Osteoblast (primary cell): ENCODE measurements at regions not wholly inside any gene's neighbourhood (a gene's known extent, or its start where the extent isn't known, plus 50 kb on each side); places are given as distances from the start of the nearest gene placed in this dataset.

Source experiments
- DNase-seq: peaks from one replicate; pipeline ENCODE4 v3.0.0; 2011; ENCODE audit warnings: low spot score, mixed read lengths; ENCODE audit not compliant: insufficient read length; ENCODE audit errors: missing footprints
- H2AFZ ChIP-seq: 2 replicates; pipeline ENCODE4 v1.6.0; 2011; ENCODE audit warnings: mild to moderate bottlenecking, low read length
- H3K27ac ChIP-seq: 2 replicates; pipeline ENCODE4 v1.5.1; 2011; ENCODE audit warnings: mild to moderate bottlenecking, low read depth, low read length, moderate library complexity
- H3K27me3 ChIP-seq: 2 replicates; pipeline ENCODE4 v1.6.0; 2012; ENCODE audit warnings: mild to moderate bottlenecking, control low read depth, inconsistent platforms, low read length, moderate library complexity; ENCODE audit not compliant: insufficient read depth
- H3K36me3 ChIP-seq: 2 replicates; pipeline ENCODE4 v1.5.1; 2011; ENCODE audit warnings: mild to moderate bottlenecking, low read length, control low read depth, moderate library complexity; ENCODE audit not compliant: insufficient read depth
- H3K4me1 ChIP-seq: 2 replicates; pipeline ENCODE4 v1.5.1; 2011; ENCODE audit warnings: mild to moderate bottlenecking, low read length, control low read depth, moderate library complexity; ENCODE audit not compliant: insufficient read depth
- H3K4me2 ChIP-seq: 2 replicates; pipeline ENCODE4 v1.6.0; 2011; ENCODE audit warnings: mild to moderate bottlenecking, low read length; ENCODE audit not compliant: insufficient read depth
- H3K4me3 ChIP-seq: fragments of 200-600 bp; sonication (generic); 3 replicates; pipeline ENCODE4 v1.5.1; 2012; ENCODE audit warnings: mild to moderate bottlenecking, low read length, inconsistent platforms; ENCODE audit not compliant: insufficient read depth
- H3K79me2 ChIP-seq: 2 replicates; pipeline ENCODE4 v1.6.0; 2012; ENCODE audit warnings: mild to moderate bottlenecking, low read length, control low read depth, inconsistent platforms; ENCODE audit not compliant: insufficient read depth
- H3K9me3 ChIP-seq: 2 replicates; pipeline ENCODE4 v1.5.1; 2011; ENCODE audit warnings: low read depth, low read length, control low read depth
- H4K20me1 ChIP-seq: 2 replicates; pipeline ENCODE4 v1.6.0; 2012; ENCODE audit warnings: mild to moderate bottlenecking, low read length, control low read depth; ENCODE audit not compliant: insufficient read depth
- CTCF ChIP-seq: IDR thresholded peaks from 2 replicates; pipeline ENCODE4 v1.5.1; 2011; ENCODE audit warnings: mild to moderate bottlenecking, low read depth, low read length, moderate library complexity; ENCODE audit errors: extremely low read depth

GRCh38 chr22:48305726-48306235, 1521.9 kb downstream of the BRD1 start:
- no peak for DNase-seq
- Histone ChIP-seq H2AFZ (no peak overlapping the region), H3K9me3 (no peaks in the 10 kb centered on the region), H4K20me1 (no peaks in the 10 kb centered on the region), H3K36me3 (no peaks in the 10 kb centered on the region), H3K4me2 (no peak overlapping the region), H3K4me1 (no peaks in the 10 kb centered on the region), H3K4me3 (no peak overlapping the region), H3K79me2 (no peaks in the 10 kb centered on the region), H3K27me3 (no peaks in the 10 kb centered on the region), H3K27ac (no peak overlapping the region)
- TF ChIP-seq CTCF = no peak

GRCh38 chr22:48303369-48303725, 1524.3 kb downstream of the BRD1 start:
- Histone ChIP-seq H3K36me3 (no peaks in the 10 kb centered on the region), H3K27me3 (no peaks in the 10 kb centered on the region), H3K4me3 (no peak overlapping the region), H3K4me1 (no peaks in the 10 kb centered on the region), H2AFZ (no peak overlapping the region), H3K27ac (no peak overlapping the region), H4K20me1 (no peaks in the 10 kb centered on the region), H3K9me3 (no peaks in the 10 kb centered on the region), H3K4me2 (no peak overlapping the region), H3K79me2 (no peaks in the 10 kb centered on the region)
- DNase-seq = no peak
- TF ChIP-seq CTCF = no peak

- no peak overlapping the region for H3K27ac ChIP-seq
- H3K36me3 ChIP-seq = no peaks in the 10 kb centered on the region
- no peak overlapping the region for H3K4me2 ChIP-seq
- no peak overlapping the region for H3K4me3 ChIP-seq
- no peaks in the 10 kb centered on the region for H3K4me1 ChIP-seq
- no peaks in the 10 kb centered on the region for H3K79me2 ChIP-seq
- H3K9me3 ChIP-seq = no peaks in the 10 kb centered on the region
- H2AFZ ChIP-seq = no peak overlapping the region
- no peak for DNase-seq
- H3K27me3 ChIP-seq = no peaks in the 10 kb centered on the region
- no peak for TF ChIP-seq CTCF
- no peaks in the 10 kb centered on the region for H4K20me1 ChIP-seq
Observed at GRCh38 chr22:48302657-48303368, 1524.9 kb downstream of the BRD1 start.

- Histone ChIP-seq H3K27me3 (no peaks in the 10 kb centered on the region), H3K36me3 (no peaks in the 10 kb centered on the region), H3K4me3 (no peak overlapping the region), H3K9me3 (no peaks in the 10 kb centered on the region), H3K79me2 (no peaks in the 10 kb centered on the region), H2AFZ (no peak overlapping the region), H4K20me1 (no peaks in the 10 kb centered on the region), H3K4me2 (no peak overlapping the region), H3K4me1 (no peaks in the 10 kb centered on the region), H3K27ac (no peak overlapping the region)
- no peak for TF ChIP-seq CTCF
- DNase-seq = no peak
Observed at GRCh38 chr22:48301908-48302307, 1525.8 kb downstream of the BRD1 start.
